Thyroid gland (tissue), 4 donors: ENCODE measurements at regions not wholly inside any gene's neighbourhood (a gene's known extent, or its start where the extent isn't known, plus 50 kb on each side); places are given as distances from the start of the nearest gene placed in this dataset.

Source experiments
- POLR2A ChIP-seq, 2 donors: fragments of 450-650 bp; IDR thresholded peaks; one replicate each; pipeline ENCODE4 v1.6.1; 2017; ENCODE audit warnings: antibody characterized with exemption in 2 of 2, mild to moderate bottlenecking in 2 of 2, moderate library complexity in 1 of 2
- TF ChIP-seq, protein P1 (sequence below), 6 experiments: fragments of 200-600 bp in 3 of 6; fragments of 450-650 bp in 3 of 6; sonication (generic) in 3 of 6; IDR thresholded peaks; one replicate each; pipeline ENCODE4 v1.5.1; 2016 to 2019; ENCODE audit warnings: antibody characterized with exemption in 6 of 6, mild to moderate bottlenecking in 2 of 6, inconsistent platforms in 1 of 6, moderate library complexity in 1 of 6

DNA sequence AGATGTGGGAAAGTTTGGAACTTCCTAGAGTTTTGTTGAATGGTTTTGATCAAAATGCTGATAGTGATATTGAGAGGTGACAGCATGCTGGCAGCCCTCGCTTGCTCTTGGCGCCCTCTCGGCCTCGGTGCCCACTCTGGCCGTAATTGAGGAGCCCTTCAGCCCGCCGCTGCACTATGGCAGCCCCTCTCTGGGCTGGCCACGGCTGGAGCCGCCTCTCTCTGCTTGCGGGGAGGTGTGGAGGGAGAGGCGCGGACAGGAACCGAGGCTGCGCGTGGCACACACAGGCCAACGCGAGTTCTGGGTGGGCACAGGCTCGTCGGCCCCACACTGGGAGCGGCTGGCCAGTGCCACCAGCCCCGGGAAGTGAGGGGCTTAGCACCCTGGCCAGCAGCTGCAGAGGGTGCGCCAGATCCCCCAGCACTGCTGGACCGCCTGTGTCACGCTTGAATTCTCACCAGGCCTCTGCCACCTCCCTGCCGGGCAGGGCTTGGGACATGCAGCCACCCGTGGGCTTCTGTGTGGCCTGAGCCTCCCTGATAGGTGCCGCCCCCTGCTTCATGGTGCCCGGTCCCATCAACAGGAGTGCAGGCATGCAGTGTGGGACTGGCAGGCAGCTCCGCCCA, 488.5 kb downstream of the CYLC2 start:
- no peak for TF ChIP-seq POLR2A (IDR thresholded peaks at IDR 0.05)
- TF ChIP-seq, protein P1, sequence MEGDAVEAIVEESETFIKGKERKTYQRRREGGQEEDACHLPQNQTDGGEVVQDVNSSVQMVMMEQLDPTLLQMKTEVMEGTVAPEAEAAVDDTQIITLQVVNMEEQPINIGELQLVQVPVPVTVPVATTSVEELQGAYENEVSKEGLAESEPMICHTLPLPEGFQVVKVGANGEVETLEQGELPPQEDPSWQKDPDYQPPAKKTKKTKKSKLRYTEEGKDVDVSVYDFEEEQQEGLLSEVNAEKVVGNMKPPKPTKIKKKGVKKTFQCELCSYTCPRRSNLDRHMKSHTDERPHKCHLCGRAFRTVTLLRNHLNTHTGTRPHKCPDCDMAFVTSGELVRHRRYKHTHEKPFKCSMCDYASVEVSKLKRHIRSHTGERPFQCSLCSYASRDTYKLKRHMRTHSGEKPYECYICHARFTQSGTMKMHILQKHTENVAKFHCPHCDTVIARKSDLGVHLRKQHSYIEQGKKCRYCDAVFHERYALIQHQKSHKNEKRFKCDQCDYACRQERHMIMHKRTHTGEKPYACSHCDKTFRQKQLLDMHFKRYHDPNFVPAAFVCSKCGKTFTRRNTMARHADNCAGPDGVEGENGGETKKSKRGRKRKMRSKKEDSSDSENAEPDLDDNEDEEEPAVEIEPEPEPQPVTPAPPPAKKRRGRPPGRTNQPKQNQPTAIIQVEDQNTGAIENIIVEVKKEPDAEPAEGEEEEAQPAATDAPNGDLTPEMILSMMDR (IDR thresholded peaks at IDR 0.05) = no peak
